ENCODE measurements at regions not wholly inside any gene's neighbourhood (a gene's known extent, or its start where the extent isn't known, plus 50 kb on each side); places are given as distances from the start of the nearest gene placed in this dataset.

DNA sequence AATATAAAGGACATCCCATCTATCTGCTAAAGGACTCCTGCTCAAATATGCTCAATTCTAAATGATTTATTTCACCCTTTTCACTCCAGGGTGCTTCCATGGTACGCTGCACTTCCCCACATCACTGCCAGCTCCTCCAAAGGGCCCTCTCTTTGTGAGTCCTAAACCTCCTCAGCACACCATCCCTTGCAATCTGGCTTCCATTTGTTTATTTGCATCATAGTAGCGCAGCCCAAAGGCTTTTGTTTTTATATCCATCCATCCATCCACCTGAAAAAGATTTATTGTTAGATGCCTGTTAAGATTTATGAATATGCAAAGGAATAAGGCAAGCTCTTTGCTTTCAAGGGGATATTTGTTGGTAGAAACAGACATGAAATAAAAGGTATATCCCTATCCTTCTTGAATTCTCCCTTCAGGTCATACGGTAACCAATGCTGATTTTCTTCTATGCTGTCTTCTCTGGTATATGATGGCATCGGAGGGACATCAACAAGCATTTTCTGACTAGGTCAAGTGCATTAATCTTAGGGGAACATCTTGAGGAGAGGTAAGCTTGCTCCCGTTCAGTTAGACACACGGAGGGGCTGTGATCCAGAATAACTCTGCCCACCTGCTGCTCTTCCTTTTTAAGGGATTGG is 397.6 kb downstream of the LIG4 start:
- Histone ChIP-seq H3K4me3 (ENCODE audit: low read depth in 2 of 2, low read length in 1 of 2) (no peak overlapping the region), H3F3A (replicated peaks; ENCODE audit: insufficient read depth) (peaks cover 12% of the 10 kb centered on the region), H3K4me2 (no peak overlapping the region), H3K9me3 (no peaks in the 10 kb centered on the region), H3K9ac (no peak overlapping the region), H3K9me2 (no peaks in the 10 kb centered on the region), H2AFZ (ENCODE audit: low read depth) (no peak overlapping the region), H3K27ac (ENCODE audit: low read depth in 2 of 2, low read length in 1 of 2) (no peak overlapping the region), H4K20me1 (ENCODE audit: insufficient read depth) (peaks cover 18% of the 10 kb centered on the region; the same call in 1 of the 2 replicates), H3K79me2 (ENCODE audit: insufficient read depth) (peaks cover 71% of the 10 kb centered on the region), H3K4me1 (ENCODE audit: control insufficient read depth in 1 of 2, insufficient read depth in 2 of 2, low read depth in 1 of 2, low read length in 1 of 2) (peaks cover 8 to 17% of the 10 kb centered on the region in 2 experiments), H3K36me3 (replicated peaks in 1 of 2; ENCODE audit: control insufficient read depth in 1 of 2, insufficient read depth in 2 of 2, low read length in 1 of 2) (no peaks in the 10 kb centered on the region), H3K27me3 (ENCODE audit: insufficient read depth) (no peaks in the 10 kb centered on the region)
- CTCF ChIA-PET, result interaction anchor here (1.0 kb wide), 1 partner anchor 10 kb away, joined by 3 read pairs; no protein-coding TSS in a partner anchor
- 87% methylated on average over 6 of the region's 6 CpGs for WGBS (ENCODE audit: low lambda C conversion rate)
- no peak for TF ChIP-seq ELF1 (IDR thresholded peaks at IDR 0.05)
- TF ChIP-seq RFX5 (IDR thresholded peaks at IDR 0.05; ENCODE audit: low read length), result no peak
- TF ChIP-seq, protein P1, sequence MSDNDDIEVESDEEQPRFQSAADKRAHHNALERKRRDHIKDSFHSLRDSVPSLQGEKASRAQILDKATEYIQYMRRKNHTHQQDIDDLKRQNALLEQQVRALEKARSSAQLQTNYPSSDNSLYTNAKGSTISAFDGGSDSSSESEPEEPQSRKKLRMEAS (IDR thresholded peaks at IDR 0.05; ENCODE audit: low read depth), result no peak
- no peak for TF ChIP-seq TCF12 (IDR thresholded peaks at IDR 0.05)
- no peak for TF ChIP-seq FOXM1 (IDR thresholded peaks at IDR 0.05; ENCODE audit: low read depth)
- TF ChIP-seq RAD21 (IDR thresholded peaks at IDR 0.05; ENCODE audit: low read length), result no peak
- POLR2A ChIA-PET, result no interaction called here
- DNase-seq, result no peak

DNA sequence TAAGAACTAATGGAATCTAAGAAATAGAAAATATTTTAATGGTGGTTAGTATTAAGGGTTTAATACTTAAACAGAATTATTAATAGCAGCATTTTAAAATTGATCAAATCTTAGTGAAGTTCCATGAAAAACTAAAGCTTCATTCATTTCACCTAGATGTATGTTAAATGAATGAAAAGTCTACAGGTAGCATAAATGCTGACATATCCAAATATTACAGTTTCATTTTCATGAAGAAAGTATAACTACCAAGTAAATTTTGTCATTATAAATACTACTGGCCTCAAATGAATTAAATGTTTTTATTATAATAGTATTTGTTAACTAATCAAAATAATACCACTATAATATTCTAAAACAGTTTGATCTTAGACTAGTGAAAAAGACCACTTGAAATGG is 403.3 kb downstream of the LIG4 start:
- Histone ChIP-seq H3K9me3 (no peaks in the 10 kb centered on the region; the same call in 1 of the 2 replicates), H2AFZ (ENCODE audit: low read depth) (no peak overlapping the region), H3F3A (replicated peaks; ENCODE audit: insufficient read depth) (peaks cover 2% of the 10 kb centered on the region), H3K4me1 (ENCODE audit: control insufficient read depth in 1 of 2, insufficient read depth in 2 of 2, low read depth in 1 of 2, low read length in 1 of 2) (peaks cover 3 to 13% of the 10 kb centered on the region in 2 experiments; a peak in 3 of 4 replicates), H3K4me3 (ENCODE audit: low read depth in 2 of 2, low read length in 1 of 2) (no peak overlapping the region), H3K36me3 (replicated peaks in 1 of 2; ENCODE audit: control insufficient read depth in 1 of 2, insufficient read depth in 2 of 2, low read length in 1 of 2) (no peaks in the 10 kb centered on the region), H3K27ac (ENCODE audit: low read depth in 2 of 2, low read length in 1 of 2) (no peak overlapping the region), H3K4me2 (no peak overlapping the region), H3K9ac (no peak overlapping the region), H3K9me2 (no peaks in the 10 kb centered on the region), H3K79me2 (ENCODE audit: insufficient read depth) (peaks cover 84% of the 10 kb centered on the region), H3K27me3 (ENCODE audit: insufficient read depth) (no peaks in the 10 kb centered on the region), H4K20me1 (ENCODE audit: insufficient read depth) (peaks cover 12% of the 10 kb centered on the region; the same call in 1 of the 2 replicates)
- TF ChIP-seq, protein P2, sequence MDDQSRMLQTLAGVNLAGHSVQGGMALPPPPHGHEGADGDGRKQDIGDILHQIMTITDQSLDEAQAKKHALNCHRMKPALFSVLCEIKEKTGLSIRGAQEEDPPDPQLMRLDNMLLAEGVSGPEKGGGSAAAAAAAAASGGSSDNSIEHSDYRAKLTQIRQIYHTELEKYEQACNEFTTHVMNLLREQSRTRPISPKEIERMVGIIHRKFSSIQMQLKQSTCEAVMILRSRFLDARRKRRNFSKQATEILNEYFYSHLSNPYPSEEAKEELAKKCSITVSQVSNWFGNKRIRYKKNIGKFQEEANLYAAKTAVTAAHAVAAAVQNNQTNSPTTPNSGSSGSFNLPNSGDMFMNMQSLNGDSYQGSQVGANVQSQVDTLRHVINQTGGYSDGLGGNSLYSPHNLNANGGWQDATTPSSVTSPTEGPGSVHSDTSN (IDR thresholded peaks at IDR 0.05), result no peak
- TF ChIP-seq FOXJ3 (CRISPR knock-in tag; IDR thresholded peaks at IDR 0.05), result no peak
- TF ChIP-seq, protein P3, sequence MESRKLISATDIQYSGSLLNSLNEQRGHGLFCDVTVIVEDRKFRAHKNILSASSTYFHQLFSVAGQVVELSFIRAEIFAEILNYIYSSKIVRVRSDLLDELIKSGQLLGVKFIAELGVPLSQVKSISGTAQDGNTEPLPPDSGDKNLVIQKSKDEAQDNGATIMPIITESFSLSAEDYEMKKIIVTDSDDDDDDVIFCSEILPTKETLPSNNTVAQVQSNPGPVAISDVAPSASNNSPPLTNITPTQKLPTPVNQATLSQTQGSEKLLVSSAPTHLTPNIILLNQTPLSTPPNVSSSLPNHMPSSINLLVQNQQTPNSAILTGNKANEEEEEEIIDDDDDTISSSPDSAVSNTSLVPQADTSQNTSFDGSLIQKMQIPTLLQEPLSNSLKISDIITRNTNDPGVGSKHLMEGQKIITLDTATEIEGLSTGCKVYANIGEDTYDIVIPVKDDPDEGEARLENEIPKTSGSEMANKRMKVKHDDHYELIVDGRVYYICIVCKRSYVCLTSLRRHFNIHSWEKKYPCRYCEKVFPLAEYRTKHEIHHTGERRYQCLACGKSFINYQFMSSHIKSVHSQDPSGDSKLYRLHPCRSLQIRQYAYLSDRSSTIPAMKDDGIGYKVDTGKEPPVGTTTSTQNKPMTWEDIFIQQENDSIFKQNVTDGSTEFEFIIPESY (IDR thresholded peaks at IDR 0.05; ENCODE audit: borderline replicate concordance, low read depth), result no peak
- no peak for TF ChIP-seq FOXM1 (IDR thresholded peaks at IDR 0.05; ENCODE audit: low read depth)
- no peak for TF ChIP-seq FOSL2 (IDR thresholded peaks at IDR 0.05; ENCODE audit: borderline replicate concordance, low read depth)
- no peak for TF ChIP-seq RCOR1 (IDR thresholded peaks at IDR 0.05; ENCODE audit: low read length)
- no peak for TF ChIP-seq TCF12 (IDR thresholded peaks at IDR 0.05)
- no peak for TF ChIP-seq GATA2 (CRISPR knock-in tag; IDR thresholded peaks at IDR 0.05)
- TF ChIP-seq, protein P4, sequence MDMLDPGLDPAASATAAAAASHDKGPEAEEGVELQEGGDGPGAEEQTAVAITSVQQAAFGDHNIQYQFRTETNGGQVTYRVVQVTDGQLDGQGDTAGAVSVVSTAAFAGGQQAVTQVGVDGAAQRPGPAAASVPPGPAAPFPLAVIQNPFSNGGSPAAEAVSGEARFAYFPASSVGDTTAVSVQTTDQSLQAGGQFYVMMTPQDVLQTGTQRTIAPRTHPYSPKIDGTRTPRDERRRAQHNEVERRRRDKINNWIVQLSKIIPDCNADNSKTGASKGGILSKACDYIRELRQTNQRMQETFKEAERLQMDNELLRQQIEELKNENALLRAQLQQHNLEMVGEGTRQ (IDR thresholded peaks at IDR 0.05; ENCODE audit: borderline replicate concordance, low read depth, low read length), result no peak
- TF ChIP-seq, protein P5, sequence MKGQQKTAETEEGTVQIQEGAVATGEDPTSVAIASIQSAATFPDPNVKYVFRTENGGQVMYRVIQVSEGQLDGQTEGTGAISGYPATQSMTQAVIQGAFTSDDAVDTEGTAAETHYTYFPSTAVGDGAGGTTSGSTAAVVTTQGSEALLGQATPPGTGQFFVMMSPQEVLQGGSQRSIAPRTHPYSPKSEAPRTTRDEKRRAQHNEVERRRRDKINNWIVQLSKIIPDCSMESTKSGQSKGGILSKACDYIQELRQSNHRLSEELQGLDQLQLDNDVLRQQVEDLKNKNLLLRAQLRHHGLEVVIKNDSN (IDR thresholded peaks at IDR 0.05; ENCODE audit: borderline replicate concordance, low read depth), result no peak
- no peak for TF ChIP-seq JUND (IDR thresholded peaks at IDR 0.05)
- no peak for TF ChIP-seq ELF1 (IDR thresholded peaks at IDR 0.05)
- TF ChIP-seq EZH2phosphoT487 (IDR thresholded peaks at IDR 0.05; ENCODE audit: borderline replicate concordance, low read depth), result no peak
- TF ChIP-seq, protein P6, sequence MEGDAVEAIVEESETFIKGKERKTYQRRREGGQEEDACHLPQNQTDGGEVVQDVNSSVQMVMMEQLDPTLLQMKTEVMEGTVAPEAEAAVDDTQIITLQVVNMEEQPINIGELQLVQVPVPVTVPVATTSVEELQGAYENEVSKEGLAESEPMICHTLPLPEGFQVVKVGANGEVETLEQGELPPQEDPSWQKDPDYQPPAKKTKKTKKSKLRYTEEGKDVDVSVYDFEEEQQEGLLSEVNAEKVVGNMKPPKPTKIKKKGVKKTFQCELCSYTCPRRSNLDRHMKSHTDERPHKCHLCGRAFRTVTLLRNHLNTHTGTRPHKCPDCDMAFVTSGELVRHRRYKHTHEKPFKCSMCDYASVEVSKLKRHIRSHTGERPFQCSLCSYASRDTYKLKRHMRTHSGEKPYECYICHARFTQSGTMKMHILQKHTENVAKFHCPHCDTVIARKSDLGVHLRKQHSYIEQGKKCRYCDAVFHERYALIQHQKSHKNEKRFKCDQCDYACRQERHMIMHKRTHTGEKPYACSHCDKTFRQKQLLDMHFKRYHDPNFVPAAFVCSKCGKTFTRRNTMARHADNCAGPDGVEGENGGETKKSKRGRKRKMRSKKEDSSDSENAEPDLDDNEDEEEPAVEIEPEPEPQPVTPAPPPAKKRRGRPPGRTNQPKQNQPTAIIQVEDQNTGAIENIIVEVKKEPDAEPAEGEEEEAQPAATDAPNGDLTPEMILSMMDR (IDR thresholded peaks at IDR 0.05), result no peak
- DNase-seq, result no peak
- POLR2A ChIA-PET, result no interaction called here
- CTCF ChIA-PET, result interaction anchor here (1.0 to 2.0 kb wide), 3 partner anchors 20 to 24 kb away, joined by 3 to 4 read pairs (median 4); no protein-coding TSS in a partner anchor
